Ramos (cell line): ENCODE measurements at regions not wholly inside any gene's neighbourhood (a gene's known extent, or its start where the extent isn't known, plus 50 kb on each side); places are given as distances from the start of the nearest gene placed in this dataset.

Source experiments
- in situ Hi-C: fragments of 300-500 bp; cut with MboI; formaldehyde crosslinking; loops from one replicate; pipeline ENCODE4 v1.14.3; 2022; ENCODE audit warnings: low sequenced_read_pairs; ENCODE audit not compliant: unreplicated experiment

- in situ Hi-C loops: no loop called here
Observed at GRCh38 chr6:163789199-163789810, 374.8 kb downstream of the QKI start.

DNA sequence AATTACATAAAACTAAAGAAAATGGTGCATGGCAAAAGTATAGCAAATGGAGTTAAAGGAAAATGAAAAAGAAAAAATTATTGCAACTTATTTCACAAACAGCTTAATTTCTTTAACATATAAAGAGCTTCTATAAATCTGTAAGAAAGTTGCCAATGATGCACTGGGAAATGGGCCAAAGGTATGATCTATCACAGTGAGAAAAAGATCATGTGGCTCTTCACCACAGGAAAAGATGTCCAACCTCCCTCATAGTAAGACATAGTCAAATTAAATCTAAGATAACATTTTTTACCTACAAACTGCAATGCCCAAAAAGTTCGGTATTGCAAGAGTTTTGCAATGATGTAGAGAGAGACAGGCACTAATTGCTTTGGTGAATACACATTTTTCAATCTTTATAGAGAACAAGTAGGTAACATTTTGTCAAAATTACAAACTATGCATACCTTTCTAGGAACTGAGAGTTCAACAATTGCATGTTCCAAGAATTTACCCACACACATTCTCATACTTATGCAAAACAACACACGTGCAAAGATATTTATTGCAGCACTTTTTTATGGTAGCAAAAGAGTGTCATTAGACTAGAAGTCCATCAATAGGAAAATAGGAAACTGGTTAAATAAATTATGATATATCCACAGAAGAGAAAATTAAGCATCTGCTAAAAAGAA lies 372.6 kb downstream of the QKI start:
- in situ Hi-C loops: no loop called here

- in situ Hi-C loops: no loop called here
Observed at GRCh38 chr6:163782436-163783003, 368.0 kb downstream of the QKI start.

DNA sequence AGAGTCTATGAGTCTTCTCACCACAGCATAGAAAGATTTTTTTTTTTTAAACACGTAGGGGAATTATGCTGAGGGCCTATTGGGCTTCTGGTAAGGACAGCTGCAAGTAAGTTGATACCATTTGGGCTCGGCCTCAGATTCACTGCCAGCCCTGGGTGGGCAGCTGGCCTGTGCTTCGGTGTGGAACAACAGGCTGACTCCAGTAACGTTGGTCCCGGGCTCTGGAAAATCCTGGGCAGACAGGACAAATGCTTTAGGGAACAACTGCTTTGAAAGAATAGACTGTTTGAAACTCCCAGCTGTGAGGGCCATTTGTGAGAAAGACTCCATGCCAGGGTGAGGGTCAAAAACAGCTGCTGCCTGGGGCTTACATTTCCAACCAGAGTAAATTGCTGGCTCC lies 366.5 kb downstream of the QKI start:
- in situ Hi-C loops: no loop called here

DNA sequence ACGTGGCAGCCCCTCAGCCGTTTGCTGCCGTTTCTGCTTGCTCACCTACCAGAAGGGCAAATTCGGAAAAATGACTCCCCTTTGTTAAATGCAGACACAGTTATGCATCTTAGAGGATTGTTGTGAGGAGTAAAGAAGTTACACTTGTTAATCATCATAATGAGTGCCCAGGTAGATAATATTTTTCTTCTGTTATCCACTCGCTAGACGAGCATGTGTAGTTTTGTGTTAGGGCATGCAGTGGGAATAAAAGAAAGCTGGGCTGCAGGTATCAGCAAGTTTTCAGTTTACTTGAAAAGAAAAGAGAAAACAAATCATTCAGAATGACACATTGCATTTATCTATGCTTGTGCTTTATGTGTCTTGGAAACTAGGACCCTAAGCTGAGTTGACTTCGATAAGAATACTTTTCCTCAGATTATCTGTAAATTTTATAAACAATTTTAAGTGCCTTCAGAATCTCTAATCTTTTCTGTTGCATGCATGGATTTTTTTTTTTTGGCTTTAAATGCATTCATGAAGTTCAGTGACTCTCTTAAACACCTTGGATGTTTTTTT lies 365.3 kb downstream of the QKI start:
- in situ Hi-C loops: no loop called here

DNA sequence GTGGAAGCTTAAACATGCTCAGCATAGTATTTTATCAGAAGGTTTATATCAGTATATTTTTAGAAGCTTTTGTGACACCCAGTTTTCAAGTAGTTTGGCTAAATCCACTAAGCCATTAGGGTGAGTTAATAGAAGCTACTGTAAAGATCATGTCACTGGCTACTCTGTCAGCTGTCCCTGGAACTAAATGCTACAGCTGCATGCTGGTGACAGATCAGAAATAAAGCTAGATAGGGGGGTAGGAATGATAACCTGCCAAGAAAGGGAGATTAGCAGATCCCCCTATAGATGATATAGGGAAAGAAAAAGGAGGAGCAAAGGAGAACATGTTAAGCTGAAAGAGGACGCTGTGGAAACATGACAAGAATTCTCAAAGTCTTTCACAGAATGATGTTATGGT lies 363.2 kb downstream of the QKI start:
- in situ Hi-C loops: no loop called here

GRCh38 chr6:163776906-163777686 lies 362.6 kb downstream of the QKI start:
- in situ Hi-C loops: no loop called here

DNA sequence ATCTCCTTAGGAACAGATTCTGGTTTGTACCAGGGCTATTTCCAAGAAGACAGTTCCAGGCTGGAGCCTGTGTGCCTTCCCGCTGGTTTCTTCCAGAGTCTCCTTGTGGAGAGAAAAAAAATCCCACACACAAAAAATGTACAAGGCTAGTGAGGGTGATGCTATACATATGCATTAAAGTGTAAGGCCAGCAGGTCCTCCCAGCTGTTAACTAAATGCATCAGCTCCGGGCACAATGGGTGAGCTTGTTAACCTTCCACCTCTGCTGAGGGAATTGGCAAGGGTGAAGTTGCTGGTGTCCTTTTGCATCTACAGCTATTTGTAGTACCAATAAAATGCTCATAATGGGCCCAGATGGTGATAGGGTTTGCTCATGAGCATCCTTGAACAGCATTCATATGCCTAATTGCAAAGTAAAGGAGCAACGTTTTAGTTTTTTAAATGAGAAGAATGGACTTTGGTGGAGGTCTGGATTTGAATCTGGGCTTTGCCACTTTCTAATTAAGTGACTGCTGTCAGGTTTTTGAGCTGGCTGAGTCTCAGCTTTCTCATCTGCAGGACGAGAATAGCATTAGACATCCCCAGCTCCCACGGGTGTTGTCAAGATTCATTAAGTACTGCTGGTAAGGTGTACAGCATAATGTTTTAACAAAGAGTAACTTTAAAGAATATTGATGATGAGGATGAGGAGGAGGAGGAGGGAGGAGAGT lies 361.8 kb downstream of the QKI start:
- in situ Hi-C loops: no loop called here

DNA sequence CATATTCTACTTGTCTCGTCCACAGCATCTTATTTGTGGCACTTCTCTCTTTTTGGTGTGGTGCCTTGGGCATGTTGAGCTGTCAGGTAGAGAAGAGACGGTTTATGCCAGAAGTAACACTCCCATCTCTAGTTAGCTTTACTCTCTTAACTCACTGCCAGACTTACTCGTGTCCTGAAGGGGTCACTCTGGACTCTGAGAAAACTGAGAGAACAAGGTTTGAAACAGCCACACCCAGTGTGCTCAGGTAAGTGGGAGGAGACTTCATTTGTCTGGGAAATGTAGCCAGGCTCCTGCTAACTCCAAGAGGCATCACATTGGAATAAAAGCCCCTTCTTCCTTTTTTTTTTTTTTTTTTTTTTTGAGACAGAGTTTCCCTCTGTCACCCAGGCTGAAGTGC lies 360.8 kb downstream of the QKI start:
- in situ Hi-C loops: no loop called here

DNA sequence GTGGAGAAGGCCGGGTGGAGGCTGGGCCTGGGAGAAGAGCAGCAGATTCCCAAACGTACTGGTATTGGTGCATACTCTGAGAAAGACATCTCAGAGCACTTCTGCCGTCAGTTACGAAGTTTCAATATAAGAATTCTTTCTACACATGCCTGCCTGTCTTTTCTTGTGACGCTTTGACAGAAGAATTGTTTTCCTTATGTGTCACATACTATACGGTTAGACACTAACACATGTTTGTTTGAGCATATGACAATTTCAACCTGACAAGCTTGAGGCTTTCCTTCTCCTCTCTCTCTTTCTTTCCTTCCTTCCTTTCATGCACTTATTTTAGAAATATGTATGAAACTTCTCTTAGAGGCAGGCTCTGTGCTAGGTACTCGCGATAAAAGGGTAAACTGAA lies 360.0 kb downstream of the QKI start:
- in situ Hi-C loops: no loop called here

- in situ Hi-C loops: no loop called here
Observed at GRCh38 chr6:163773646-163774045, 359.1 kb downstream of the QKI start.

DNA sequence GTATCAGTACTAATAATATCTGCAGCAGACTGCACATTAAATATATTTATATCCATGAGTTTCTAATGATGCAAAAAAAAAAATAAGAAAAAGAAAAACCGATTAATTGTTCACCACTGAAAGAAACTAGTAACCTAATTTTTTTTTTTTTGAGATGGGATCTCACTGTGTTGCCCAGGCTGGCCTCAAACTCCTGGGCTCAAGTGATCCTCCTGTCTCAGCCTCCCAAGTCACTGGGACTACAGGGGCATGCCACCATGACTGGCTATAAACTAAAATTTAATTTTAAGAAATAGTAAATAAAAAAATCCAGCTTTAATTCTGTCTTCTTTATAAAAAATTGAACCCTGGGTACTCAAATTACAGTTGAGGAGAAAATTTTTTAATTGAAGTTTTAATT lies 358.2 kb downstream of the QKI start:
- in situ Hi-C loops: no loop called here

DNA sequence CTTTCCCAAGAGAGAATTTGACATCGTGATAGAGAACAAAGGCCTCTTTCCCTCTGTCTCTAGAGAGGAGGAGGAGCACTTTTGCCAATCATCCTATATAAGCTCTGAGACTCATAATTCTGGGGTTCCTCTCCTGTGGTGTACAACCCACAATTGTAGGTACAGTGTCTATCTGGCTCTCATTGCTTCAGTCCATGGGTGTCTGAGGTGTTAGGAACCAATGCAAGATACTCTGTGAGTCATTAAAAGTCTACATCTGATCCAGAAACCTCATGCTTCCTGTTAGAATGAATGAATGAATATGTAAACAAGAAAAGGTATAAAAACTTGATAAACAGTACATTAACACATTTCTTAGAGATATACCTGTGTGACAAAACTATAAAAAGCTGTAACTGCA lies 356.7 kb downstream of the QKI start:
- in situ Hi-C loops: no loop called here

GRCh38 chr6:163768905-163769304 lies 354.4 kb downstream of the QKI start:
- in situ Hi-C loops: no loop called here

GRCh38 chr6:163766936-163767335 lies 352.4 kb downstream of the QKI start:
- in situ Hi-C loops: no loop called here

- in situ Hi-C loops: no loop called here
Observed at GRCh38 chr6:163765335-163765734, 350.8 kb downstream of the QKI start.

DNA sequence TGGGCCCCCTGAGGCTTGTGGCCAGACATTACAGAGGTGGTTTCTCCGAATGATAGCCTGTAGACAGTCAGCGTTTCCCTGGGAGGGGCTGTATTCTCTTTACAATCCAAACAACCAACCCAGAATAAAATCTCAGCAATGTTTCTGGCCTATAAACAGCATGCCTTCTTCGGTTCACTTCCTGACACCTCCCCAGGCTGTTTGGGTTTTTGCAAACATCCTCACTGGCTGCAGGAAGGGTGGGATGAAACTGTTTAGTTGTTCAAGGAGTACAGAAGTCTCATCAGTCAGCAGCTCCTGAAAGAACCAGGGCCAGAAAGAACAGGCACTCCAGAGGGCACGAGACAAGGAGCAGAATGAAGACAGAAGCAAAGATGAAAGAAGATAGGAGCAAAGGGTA lies 350.0 kb downstream of the QKI start:
- in situ Hi-C loops: no loop called here

DNA sequence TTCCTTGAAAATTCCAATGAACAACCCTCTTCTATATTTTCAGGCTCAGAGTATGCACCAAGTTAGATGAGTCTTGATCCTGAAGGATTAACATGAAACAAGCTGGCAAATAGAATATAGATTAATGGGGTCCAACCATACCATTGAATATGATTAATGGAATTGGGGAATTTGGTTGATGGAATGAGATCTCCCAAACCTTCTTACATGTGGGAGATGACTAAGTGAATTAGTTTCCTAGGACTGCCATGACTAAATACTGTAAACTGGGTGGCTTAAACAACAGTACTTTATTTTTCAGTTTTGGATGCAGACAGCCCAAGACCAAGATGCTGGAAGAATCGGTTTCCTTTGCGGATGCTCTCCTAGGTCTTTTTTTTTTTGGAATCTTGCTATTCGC lies 347.0 kb downstream of the QKI start:
- in situ Hi-C loops: no loop called here

- in situ Hi-C loops: no loop called here
Observed at GRCh38 chr6:163760860-163761259, 346.3 kb downstream of the QKI start.

DNA sequence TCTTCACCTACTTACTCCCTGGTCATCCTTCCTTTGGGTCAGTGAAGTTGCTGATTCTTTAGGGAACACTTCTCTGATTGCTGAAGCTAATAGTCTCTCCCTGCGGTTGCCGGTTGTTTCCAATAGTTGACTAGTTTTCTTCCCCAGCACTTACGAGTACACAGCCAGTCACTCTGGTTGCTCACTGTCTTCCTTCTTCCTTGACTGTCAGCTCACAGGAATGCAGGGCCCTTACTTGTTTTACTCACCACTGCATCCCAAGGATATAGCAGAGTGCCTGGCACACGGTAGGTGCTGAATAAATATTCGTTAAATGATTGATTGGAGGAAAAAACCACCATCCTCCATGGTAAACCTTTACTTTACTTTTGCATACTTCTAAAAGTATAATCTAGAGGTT lies 345.0 kb downstream of the QKI start:
- in situ Hi-C loops: no loop called here
